NT2/D1 (cell line): ENCODE measurements at regions not wholly inside any gene's neighbourhood (a gene's known extent, or its start where the extent isn't known, plus 50 kb on each side); places are given as distances from the start of the nearest gene placed in this dataset.

Source experiments
- DNase-seq: peaks from one replicate; pipeline ENCODE4 v3.0.0-alpha.2; 2011; ENCODE audit warnings: low read depth, low spot score
- H3K27me3 ChIP-seq: 2 replicates; pipeline ENCODE4 v1.6.0; 2011; ENCODE audit warnings: mild to moderate bottlenecking; ENCODE audit not compliant: insufficient read length, insufficient read depth
- H3K36me3 ChIP-seq: 2 replicates; pipeline ENCODE4 v1.6.1; 2011; ENCODE audit warnings: mild to moderate bottlenecking, low read length, mixed read lengths; ENCODE audit not compliant: insufficient read depth, insufficient read length
- H3K4me1 ChIP-seq: 2 replicates; pipeline ENCODE4 v1.5.1; 2011; ENCODE audit not compliant: insufficient read depth, insufficient read length
- H3K4me3 ChIP-seq: 2 replicates; pipeline ENCODE4 v1.5.1; 2011; ENCODE audit warnings: low read depth; ENCODE audit not compliant: insufficient read length
- H3K9ac ChIP-seq: 2 replicates; pipeline ENCODE4 v1.6.0; 2011; ENCODE audit warnings: low read depth; ENCODE audit not compliant: insufficient read length
- H3K9me3 ChIP-seq: 2 replicates; pipeline ENCODE4 v1.5.1; 2011; ENCODE audit warnings: mild to moderate bottlenecking, low read length; ENCODE audit not compliant: insufficient read depth
- SUZ12 ChIP-seq: IDR thresholded peaks from 2 replicates; pipeline ENCODE4 v1.6.1; 2011; ENCODE audit not compliant: insufficient read length, insufficient read depth; ENCODE audit errors: extremely low read depth
- YY1 ChIP-seq: IDR thresholded peaks from 2 replicates; pipeline ENCODE4 v1.6.1; 2011; ENCODE audit not compliant: insufficient read length, insufficient read depth
- ZNF274 ChIP-seq: IDR thresholded peaks from 2 replicates; pipeline ENCODE4 v1.6.1; 2011; ENCODE audit warnings: mild to moderate bottlenecking, low read depth, low read length

GRCh38 chr5:105150323-105150722, 1587.7 kb upstream of the NUDT12 start:
- no peak for DNase-seq
- no peak for TF ChIP-seq ZNF274
- TF ChIP-seq SUZ12, result no peak
- no peak for TF ChIP-seq YY1

GRCh38 chr5:105146867-105147266, 1584.3 kb upstream of the NUDT12 start:
- Histone ChIP-seq H3K9me3 (no peaks in the 10 kb centered on the region), H3K36me3 (no peaks in the 10 kb centered on the region), H3K9ac (no peak overlapping the region), H3K27me3 (no peaks in the 10 kb centered on the region), H3K4me3 (no peak overlapping the region), H3K4me1 (no peaks in the 10 kb centered on the region)
- DNase-seq, result no peak
- no peak for TF ChIP-seq YY1
- TF ChIP-seq ZNF274, result no peak
- TF ChIP-seq SUZ12, result no peak

More at GRCh38 chr5:105150323-105150722, 1587.7 kb upstream of the NUDT12 start:
- H3K4me1 ChIP-seq, result no peaks in the 10 kb centered on the region
- no peaks in the 10 kb centered on the region for H3K36me3 ChIP-seq
- H3K4me3 ChIP-seq, result no peak overlapping the region
- H3K27me3 ChIP-seq, result no peaks in the 10 kb centered on the region
- H3K9ac ChIP-seq, result no peak overlapping the region
- H3K9me3 ChIP-seq, result no peaks in the 10 kb centered on the region

GRCh38 chr5:105145152-105145551, 1582.6 kb upstream of the NUDT12 start:
- Histone ChIP-seq H3K4me3 (no peak overlapping the region), H3K27me3 (no peaks in the 10 kb centered on the region), H3K36me3 (no peaks in the 10 kb centered on the region), H3K4me1 (no peaks in the 10 kb centered on the region), H3K9me3 (no peaks in the 10 kb centered on the region), H3K9ac (no peak overlapping the region)
- no peak for TF ChIP-seq SUZ12
- DNase-seq, result no peak

GRCh38 chr5:105134328-105134727, 1571.7 kb upstream of the NUDT12 start:
- Histone ChIP-seq H3K4me3 (no peak overlapping the region), H3K27me3 (no peaks in the 10 kb centered on the region), H3K4me1 (no peaks in the 10 kb centered on the region), H3K9ac (no peak overlapping the region), H3K36me3 (no peaks in the 10 kb centered on the region), H3K9me3 (no peaks in the 10 kb centered on the region)
- DNase-seq, result no peak
- TF ChIP-seq SUZ12 (no peak), ZNF274 (no peak), YY1 (no peak)

GRCh38 chr5:105133087-105133486, 1570.5 kb upstream of the NUDT12 start:
- Histone ChIP-seq H3K4me3 (no peak overlapping the region), H3K36me3 (no peaks in the 10 kb centered on the region), H3K9ac (no peak overlapping the region), H3K9me3 (no peaks in the 10 kb centered on the region), H3K4me1 (no peaks in the 10 kb centered on the region), H3K27me3 (no peaks in the 10 kb centered on the region)
- no peak for DNase-seq
- TF ChIP-seq ZNF274, result no peak

GRCh38 chr5:105132581-105132980, 1570.0 kb upstream of the NUDT12 start:
- DNase-seq, result no peak
- Histone ChIP-seq H3K4me1 (no peaks in the 10 kb centered on the region), H3K9ac (no peak overlapping the region), H3K36me3 (no peaks in the 10 kb centered on the region), H3K4me3 (no peak overlapping the region), H3K9me3 (no peaks in the 10 kb centered on the region), H3K27me3 (no peaks in the 10 kb centered on the region)
- TF ChIP-seq SUZ12, result no peak
- no peak for TF ChIP-seq ZNF274
- no peak for TF ChIP-seq YY1

GRCh38 chr5:105131045-105131444, 1568.5 kb upstream of the NUDT12 start:
- H3K4me3 ChIP-seq, result no peak overlapping the region
- H3K9me3 ChIP-seq, result no peaks in the 10 kb centered on the region
- no peak for TF ChIP-seq YY1
- TF ChIP-seq ZNF274, result no peak
- no peak for TF ChIP-seq SUZ12
- no peaks in the 10 kb centered on the region for H3K36me3 ChIP-seq
- H3K9ac ChIP-seq, result no peak overlapping the region
- no peaks in the 10 kb centered on the region for H3K27me3 ChIP-seq
- no peaks in the 10 kb centered on the region for H3K4me1 ChIP-seq
- no peak for DNase-seq

GRCh38 chr5:105101577-105101976, 1539.0 kb upstream of the NUDT12 start:
- DNase-seq, result no peak
- TF ChIP-seq SUZ12 (no peak), YY1 (no peak)
- Histone ChIP-seq H3K4me3 (no peak overlapping the region), H3K4me1 (no peaks in the 10 kb centered on the region), H3K9ac (no peak overlapping the region), H3K27me3 (no peaks in the 10 kb centered on the region), H3K9me3 (no peaks in the 10 kb centered on the region), H3K36me3 (no peaks in the 10 kb centered on the region)
